NCI-H748 (cell line): ENCODE measurements at regions not wholly inside any gene's neighbourhood (a gene's known extent, or its start where the extent isn't known, plus 50 kb on each side); places are given as distances from the start of the nearest gene placed in this dataset.

Experiments
- DNase-seq: peaks from one replicate; lab custom pipeline; 2025; ENCODE audit not compliant: unreplicated experiment; lab: John Stamatoyannopoulos, UW

- no peak for DNase-seq
Observed at GRCh38 chr19:27777242-27777641, 1435.7 kb downstream of the UQCRFS1 start.

GRCh38 chr19:27776524-27776923 is 1436.4 kb downstream of the UQCRFS1 start:
- no peak for DNase-seq

- DNase-seq: no peak
Observed at GRCh38 chr19:27776020-27776419, 1436.9 kb downstream of the UQCRFS1 start.

- no peak for DNase-seq
Observed at GRCh38 chr19:27775395-27775794, 1437.6 kb downstream of the UQCRFS1 start.

- DNase-seq: no peak
Observed at GRCh38 chr19:27774827-27775226, 1438.1 kb downstream of the UQCRFS1 start.

- DNase-seq: no peak
Observed at GRCh38 chr19:27774337-27774736, 1438.6 kb downstream of the UQCRFS1 start.

- DNase-seq: no peak
Observed at GRCh38 chr19:27773318-27774094, 1439.4 kb downstream of the UQCRFS1 start.

GRCh38 chr19:27772059-27772458 is 1440.9 kb downstream of the UQCRFS1 start:
- DNase-seq: no peak

- no peak for DNase-seq
Observed at GRCh38 chr19:27770095-27770494, 1442.9 kb downstream of the UQCRFS1 start.

GRCh38 chr19:27767234-27767633 is 1445.7 kb downstream of the UQCRFS1 start:
- DNase-seq: no peak

GRCh38 chr19:27765912-27766725 is 1446.8 kb downstream of the UQCRFS1 start:
- no peak for DNase-seq

GRCh38 chr19:27765397-27765796 is 1447.6 kb downstream of the UQCRFS1 start:
- DNase-seq: no peak

GRCh38 chr19:27764186-27764804 is 1448.7 kb downstream of the UQCRFS1 start:
- no peak for DNase-seq

- no peak for DNase-seq
Observed at GRCh38 chr19:27762933-27763332, 1450.0 kb downstream of the UQCRFS1 start.

GRCh38 chr19:27759896-27760295 is 1453.1 kb downstream of the UQCRFS1 start:
- DNase-seq: no peak

GRCh38 chr19:27758626-27759505 is 1454.1 kb downstream of the UQCRFS1 start:
- no peak for DNase-seq

GRCh38 chr19:27754700-27755099 is 1458.3 kb downstream of the UQCRFS1 start:
- no peak for DNase-seq

GRCh38 chr19:27753622-27754021 is 1459.3 kb downstream of the UQCRFS1 start:
- no peak for DNase-seq

GRCh38 chr19:27752530-27753184 is 1460.3 kb downstream of the UQCRFS1 start:
- DNase-seq: no peak

- no peak for DNase-seq
Observed at GRCh38 chr19:27751044-27751391, 1461.9 kb downstream of the UQCRFS1 start.
